B cell (primary cell): ENCODE measurements at regions not wholly inside any gene's neighbourhood (a gene's known extent, or its start where the extent isn't known, plus 50 kb on each side); places are given as distances from the start of the nearest gene placed in this dataset.

Source experiments
- ATAC-seq: fragments of 200-7000 bp; cut with Tn5 transposase; one replicate; pipeline ENCODE4 v1.10.0; 2021; ENCODE audit warnings: low read depth, mild to moderate bottlenecking, moderate number of reproducible peaks, moderate library complexity
- CTCF ChIA-PET: fragments of 350-600 bp; sonication (Branson Sonifier 250); formaldehyde crosslinking; loops from one replicate; lab custom pipeline; 2021; ENCODE audit warnings: antibody characterized with exemption, inconsistent platforms; lab: Charles Lee
- POLR2A ChIA-PET: fragments of 350-600 bp; sonication (Branson Sonifier 250); formaldehyde crosslinking; loops from one replicate; lab custom pipeline; 2021; ENCODE audit warnings: antibody characterized with exemption; lab: Charles Lee
- DNase-seq: peaks from one replicate; pipeline ENCODE4 v3.0.0; 2013
- H2AFZ ChIP-seq: 2 replicates; pipeline ENCODE4 v1.6.1; 2012; ENCODE audit warnings: mild to moderate bottlenecking, low read depth, low read length; ENCODE audit not compliant: insufficient read depth, poor library complexity, severe bottlenecking
- H3K27ac ChIP-seq, 2 donors: 1 replicate in 1 of 2; 2 replicates in 1 of 2; pipeline ENCODE4 v1.5.1; 2012 to 2013; ENCODE audit warnings: low read length in 2 of 2, mild to moderate bottlenecking in 2 of 2, moderate library complexity in 1 of 2
- H3K27me3 ChIP-seq, 4 experiments: fragments of 200-600 bp in 1 of 4; sonication (generic) in 1 of 4; replicated peaks in 1 of 4; 1 replicate in 2 of 4; 2 replicates in 2 of 4; pipeline versions ENCODE4 v1.6.1 to v1.7.0; 2013 to 2016; ENCODE audit warnings: low read length in 3 of 4, mild to moderate bottlenecking in 2 of 4, mixed read lengths in 1 of 4, moderate library complexity in 1 of 4; ENCODE audit not compliant: insufficient read depth in 4 of 4, control insufficient read depth in 3 of 4; ENCODE audit errors: control extremely low read depth in 1 of 4
- H3K36me3 ChIP-seq, 2 experiments: replicated peaks in 1 of 2; 1 replicate in 1 of 2; 2 replicates in 1 of 2; pipeline versions ENCODE4 v1.6.1 to v1.7.1; 2013; ENCODE audit warnings: low read length in 1 of 2; ENCODE audit not compliant: insufficient read depth in 2 of 2, control insufficient read depth in 1 of 2; ENCODE audit errors: control extremely low read depth in 1 of 2, extremely low read depth in 1 of 2
- H3K4me1 ChIP-seq, 2 donors: fragments of 200-600 bp in 1 of 2; sonication (generic) in 1 of 2; 1 replicate in 1 of 2; 2 replicates in 1 of 2; pipeline versions ENCODE4 v1.5.1 to v1.6.1; 2013 to 2017; ENCODE audit warnings: low read length in 2 of 2; ENCODE audit not compliant: control insufficient read depth in 2 of 2, insufficient read depth in 2 of 2
- H3K4me2 ChIP-seq: replicated peaks from 2 replicates; pipeline ENCODE3; 2012; ENCODE audit warnings: mild to moderate bottlenecking, low read depth, low read length; ENCODE audit not compliant: poor library complexity, severe bottlenecking
- H3K4me3 ChIP-seq, 5 experiments: fragments of 200-600 bp in 1 of 5; sonication (generic) in 1 of 5; 1 replicate in 3 of 5; 2 replicates in 2 of 5; pipeline versions ENCODE4 v1.5.1 to v1.7.0; 2011 to 2016; ENCODE audit warnings: low read length in 4 of 5, mild to moderate bottlenecking in 4 of 5, low read depth in 2 of 5, control low read depth in 1 of 5, moderate library complexity in 1 of 5; ENCODE audit not compliant: insufficient read depth in 1 of 5; ENCODE audit errors: control extremely low read depth in 1 of 5, extremely low read depth in 1 of 5
- H3K79me2 ChIP-seq: fragments of 200-600 bp; sonication (generic); one replicate; pipeline ENCODE4 v1.6.0; 2016; ENCODE audit warnings: low read length; ENCODE audit not compliant: control insufficient read depth, insufficient read depth
- H3K9ac ChIP-seq: fragments of 200-600 bp; sonication (generic); 2 replicates; pipeline ENCODE4 v1.6.1; 2017; ENCODE audit warnings: mild to moderate bottlenecking, low read length, moderate library complexity
- H3K9me3 ChIP-seq, 3 donors: one replicate each; pipeline versions ENCODE4 v1.6.1 to v1.7.1; 2013; ENCODE audit warnings: low read length in 2 of 3; ENCODE audit not compliant: control insufficient read depth in 2 of 3, insufficient read depth in 1 of 3; ENCODE audit errors: control extremely low read depth in 1 of 3
- H4K20me1 ChIP-seq: 2 replicates; pipeline ENCODE4 v1.6.0; 2012; ENCODE audit warnings: mild to moderate bottlenecking, low read length; ENCODE audit not compliant: insufficient read depth, control insufficient read depth, poor library complexity, severe bottlenecking
- H3K27ac Mint-ChIP-seq: one replicate; pipeline ENCODE4 v1.8.0; 2021; ENCODE audit warnings: mixed read lengths
- H3K27me3 Mint-ChIP-seq: one replicate; pipeline ENCODE4 v1.8.0; 2021; ENCODE audit warnings: mixed read lengths
- H3K4me1 Mint-ChIP-seq: one replicate; pipeline ENCODE4 v1.8.0; 2021; ENCODE audit warnings: mixed read lengths
- H3K4me3 Mint-ChIP-seq: one replicate; pipeline ENCODE4 v1.8.0; 2021; ENCODE audit warnings: mixed read lengths
- H3K9me3 Mint-ChIP-seq: one replicate; pipeline ENCODE4 v1.8.0; 2022; ENCODE audit warnings: mixed read lengths; ENCODE audit not compliant: insufficient read depth
- CTCF ChIP-seq: fragments of 200-600 bp; IDR thresholded peaks from one replicate; pipeline ENCODE4 v1.8.0; 2022; ENCODE audit warnings: antibody characterized with exemption, mild to moderate bottlenecking
- EZH2 ChIP-seq: IDR thresholded peaks from 2 replicates; pipeline ENCODE4 v1.6.1; 2012; ENCODE audit warnings: borderline replicate concordance, low read depth, mild to moderate bottlenecking, moderate library complexity, low read length; ENCODE audit not compliant: insufficient read depth, poor library complexity, severe bottlenecking
- WGBS: methylation state at CpG from one replicate; pipeline ENCODE4 v1.1.5; 2013; ENCODE audit warnings: missing lambda C conversion rate; ENCODE audit not compliant: insufficient coverage; 5-methylcytosine and 5-hydroxymethylcytosine counted together
- intact Hi-C: fragments of 100-400 bp; cut with micrococcal nuclease; formaldehyde crosslinking; loops from one replicate; pipeline ENCODE4 v1.10.0; 2022

- POLR2A ChIA-PET: no interaction called here
- CTCF ChIA-PET: no interaction called here
- peaks cover 1 to 10% (median 4%) of the 10 kb centered on the region in 3 donors for H3K9me3 ChIP-seq
- H3K27ac Mint-ChIP-seq: no peak overlapping the region
- H3K4me1 ChIP-seq: no peaks in the 10 kb centered on the region
- peaks cover 12% of the 10 kb centered on the region for H3K27me3 Mint-ChIP-seq
- TF ChIP-seq EZH2 (no peak), CTCF (no peak)
- no peaks in the 10 kb centered on the region for H3K79me2 ChIP-seq
- intact Hi-C loops: no loop called here
- no peaks in the 10 kb centered on the region for H4K20me1 ChIP-seq
- no peak for ATAC-seq
- peaks cover 1% of the 10 kb centered on the region for H3K9me3 Mint-ChIP-seq
- no peak overlapping the region for H3K27ac ChIP-seq
- no peaks in the 10 kb centered on the region for H3K36me3 ChIP-seq
- H3K4me3 Mint-ChIP-seq: no peak overlapping the region
- H2AFZ ChIP-seq: no peak overlapping the region
- no peaks in the 10 kb centered on the region for H3K27me3 ChIP-seq
- no peak overlapping the region for H3K4me2 ChIP-seq
- H3K9ac ChIP-seq: no peak overlapping the region
- no peak for DNase-seq
- H3K4me1 Mint-ChIP-seq: no peaks in the 10 kb centered on the region
- H3K4me3 ChIP-seq: no peak overlapping the region
- WGBS: 97% methylated on average over 5 of the region's 5 CpGs
Measured at GRCh38 chr2:526918-527317, 150.3 kb downstream of the TMEM18 start.

DNA sequence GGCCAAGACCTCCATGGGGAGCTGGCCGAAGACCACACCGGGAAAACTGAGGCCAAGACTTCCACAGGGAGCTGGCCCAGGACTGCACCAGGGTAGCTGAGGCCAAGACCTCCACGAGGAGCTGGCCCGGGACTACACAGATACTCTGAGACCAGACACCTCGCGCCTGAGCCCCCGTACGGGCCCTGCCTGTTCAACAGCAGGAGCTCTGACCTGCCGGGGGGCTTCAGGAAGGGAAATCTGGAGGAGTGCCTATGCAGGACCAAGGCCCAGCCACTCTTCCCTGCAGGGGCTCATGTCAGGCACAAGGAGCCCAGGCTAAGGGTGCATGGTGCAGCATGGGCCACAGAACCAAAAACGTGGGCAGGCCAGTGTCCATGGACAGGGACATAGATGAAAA lies 151.6 kb downstream of the TMEM18 start:
- intact Hi-C loops: no loop called here
- Histone ChIP-seq H3K27ac (no peak overlapping the region), H4K20me1 (no peaks in the 10 kb centered on the region), H3K9me3 (peaks cover 0 to 10% (median 4%) of the 10 kb centered on the region in 3 donors), H3K79me2 (no peaks in the 10 kb centered on the region), H3K9ac (no peak overlapping the region), H3K27me3 (no peaks in the 10 kb centered on the region), H3K4me2 (no peak overlapping the region), H3K4me3 (no peak overlapping the region), H3K36me3 (no peaks in the 10 kb centered on the region), H3K4me1 (no peaks in the 10 kb centered on the region), H2AFZ (no peak overlapping the region)
- Mint-ChIP-seq H3K9me3 (no peaks in the 10 kb centered on the region), H3K4me1 (no peaks in the 10 kb centered on the region), H3K4me3 (no peak overlapping the region), H3K27ac (no peak overlapping the region), H3K27me3 (peaks cover 8% of the 10 kb centered on the region)
- 94% methylated on average over 10 of the region's 10 CpGs for WGBS
- DNase-seq (no peak), ATAC-seq (no peak)
- TF ChIP-seq EZH2 (no peak), CTCF (no peak)
- ChIA-PET CTCF (no interaction called here), POLR2A (no interaction called here)
